ENCODE measurements at regions not wholly inside any gene's neighbourhood (a gene's known extent, or its start where the extent isn't known, plus 50 kb on each side); places are given as distances from the start of the nearest gene placed in this dataset.

GRCh38 chr6:105779110-105779509 is 307.0 kb upstream of the PRDM1 start:
- H4K20me1 ChIP-seq (ENCODE audit: insufficient read depth, low read length): no peaks in the 10 kb centered on the region
- no peak overlapping the region for H3K27ac ChIP-seq (ENCODE audit: low read depth, low read length)
- no peaks in the 10 kb centered on the region for H3K79me2 ChIP-seq (ENCODE audit: insufficient read depth, low read length)
- Mint-ChIP-seq H3K4me3 (ENCODE audit: unreplicated experiment) (no peak overlapping the region), H3K36me3 (ENCODE audit: low read depth, unreplicated experiment) (no peaks in the 10 kb centered on the region), H3K27ac (ENCODE audit: unreplicated experiment) (no peak overlapping the region), H3K4me1 (ENCODE audit: low read depth, unreplicated experiment) (no peaks in the 10 kb centered on the region), H3K27me3 (ENCODE audit: low read depth, unreplicated experiment) (no peaks in the 10 kb centered on the region), H3K9me3 (ENCODE audit: unreplicated experiment) (peaks cover 5% of the 10 kb centered on the region)
- no peaks in the 10 kb centered on the region for H3K4me1 ChIP-seq (ENCODE audit: insufficient read depth, low read length)
- TF ChIP-seq EZH2 (IDR thresholded peaks at IDR 0.05; ENCODE audit: insufficient read depth, low read length) (no peak), CTCF (IDR thresholded peaks at IDR 0.05; ENCODE audit: insufficient read depth, low read depth, low read length) (no peak)
- DNase-seq (ENCODE audit: low read depth) (no peak), FAIRE-seq (no peak)
- no peaks in the 10 kb centered on the region for H3K9me3 ChIP-seq (ENCODE audit: insufficient read depth, low read depth, low read length)
- no peak overlapping the region for H3K4me3 ChIP-seq (ENCODE audit: insufficient read depth, low read depth, low read length)
- H3K9ac ChIP-seq (ENCODE audit: low read length): no peak overlapping the region
- no peak overlapping the region for H3K4me2 ChIP-seq (ENCODE audit: low read length)
- H2AFZ ChIP-seq (ENCODE audit: low read depth, low read length): no peak overlapping the region
- no peaks in the 10 kb centered on the region for H3K27me3 ChIP-seq (ENCODE audit: insufficient read depth, low read length)
- no peaks in the 10 kb centered on the region for H3K36me3 ChIP-seq (ENCODE audit: insufficient read depth, low read length)

- no peaks in the 10 kb centered on the region for H3K79me2 ChIP-seq (ENCODE audit: insufficient read depth, low read length)
- DNase-seq (ENCODE audit: low read depth): no peak
- H3K27me3 ChIP-seq (ENCODE audit: insufficient read depth, low read length): no peaks in the 10 kb centered on the region
- H3K36me3 ChIP-seq (ENCODE audit: insufficient read depth, low read length): no peaks in the 10 kb centered on the region
- peaks cover 5% of the 10 kb centered on the region for H3K9me3 Mint-ChIP-seq (ENCODE audit: unreplicated experiment)
- H3K4me3 Mint-ChIP-seq (ENCODE audit: unreplicated experiment): no peak overlapping the region
- H3K27ac Mint-ChIP-seq (ENCODE audit: unreplicated experiment): no peak overlapping the region
- TF ChIP-seq EZH2 (IDR thresholded peaks at IDR 0.05; ENCODE audit: insufficient read depth, low read length) (no peak), CTCF (IDR thresholded peaks at IDR 0.05; ENCODE audit: insufficient read depth, low read depth, low read length) (no peak)
- peaks cover 8% of the 10 kb centered on the region for H3K4me1 ChIP-seq (ENCODE audit: insufficient read depth, low read length)
- no peaks in the 10 kb centered on the region for H3K9me3 ChIP-seq (ENCODE audit: insufficient read depth, low read depth, low read length)
- H3K27ac ChIP-seq (ENCODE audit: low read depth, low read length): no peak overlapping the region
- H3K4me2 ChIP-seq (ENCODE audit: low read length): no peak overlapping the region
- H2AFZ ChIP-seq (ENCODE audit: low read depth, low read length): no peak overlapping the region
- peaks cover 6% of the 10 kb centered on the region for H3K4me1 Mint-ChIP-seq (ENCODE audit: low read depth, unreplicated experiment)
- no peak overlapping the region for H3K4me3 ChIP-seq (ENCODE audit: insufficient read depth, low read depth, low read length)
- H4K20me1 ChIP-seq (ENCODE audit: insufficient read depth, low read length): no peaks in the 10 kb centered on the region
- H3K9ac ChIP-seq (ENCODE audit: low read length): no peak overlapping the region
- FAIRE-seq: no peak
- H3K36me3 Mint-ChIP-seq (ENCODE audit: low read depth, unreplicated experiment): no peaks in the 10 kb centered on the region
- H3K27me3 Mint-ChIP-seq (ENCODE audit: low read depth, unreplicated experiment): no peaks in the 10 kb centered on the region
These were observed 311.0 kb upstream of the PRDM1 start for GRCh38 chr6:105775095-105775494.

GRCh38 chr6:105774247-105774646 is 311.9 kb upstream of the PRDM1 start:
- no peak overlapping the region for H2AFZ ChIP-seq (ENCODE audit: low read depth, low read length)
- TF ChIP-seq CTCF (IDR thresholded peaks at IDR 0.05; ENCODE audit: insufficient read depth, low read depth, low read length) (no peak), EZH2 (IDR thresholded peaks at IDR 0.05; ENCODE audit: insufficient read depth, low read length) (no peak)

More at GRCh38 chr6:105774247-105774646, 311.9 kb upstream of the PRDM1 start:
- H3K27ac ChIP-seq (ENCODE audit: low read depth, low read length): no peak overlapping the region
- no peaks in the 10 kb centered on the region for H3K36me3 ChIP-seq (ENCODE audit: insufficient read depth, low read length)
- H3K4me2 ChIP-seq (ENCODE audit: low read length): no peak overlapping the region
- peaks cover 8% of the 10 kb centered on the region for H3K4me1 Mint-ChIP-seq (ENCODE audit: low read depth, unreplicated experiment)
- H3K9ac ChIP-seq (ENCODE audit: low read length): no peak overlapping the region
- peaks cover 8% of the 10 kb centered on the region for H3K4me1 ChIP-seq (ENCODE audit: insufficient read depth, low read length)
- DNase-seq (ENCODE audit: low read depth) (no peak), FAIRE-seq (no peak)
- peaks cover 5% of the 10 kb centered on the region for H3K9me3 Mint-ChIP-seq (ENCODE audit: unreplicated experiment)
- no peak overlapping the region for H3K27ac Mint-ChIP-seq (ENCODE audit: unreplicated experiment)
- H3K27me3 ChIP-seq (ENCODE audit: insufficient read depth, low read length): no peaks in the 10 kb centered on the region
- no peaks in the 10 kb centered on the region for H3K79me2 ChIP-seq (ENCODE audit: insufficient read depth, low read length)
- H3K4me3 Mint-ChIP-seq (ENCODE audit: unreplicated experiment): no peak overlapping the region
- no peaks in the 10 kb centered on the region for H3K9me3 ChIP-seq (ENCODE audit: insufficient read depth, low read depth, low read length)
- H4K20me1 ChIP-seq (ENCODE audit: insufficient read depth, low read length): no peaks in the 10 kb centered on the region
- H3K4me3 ChIP-seq (ENCODE audit: insufficient read depth, low read depth, low read length): no peak overlapping the region
- no peaks in the 10 kb centered on the region for H3K36me3 Mint-ChIP-seq (ENCODE audit: low read depth, unreplicated experiment)
- no peaks in the 10 kb centered on the region for H3K27me3 Mint-ChIP-seq (ENCODE audit: low read depth, unreplicated experiment)
